H9 (cell line): ENCODE measurements at regions not wholly inside any gene's neighbourhood (a gene's known extent, or its start where the extent isn't known, plus 50 kb on each side); places are given as distances from the start of the nearest gene placed in this dataset.

Experiments
- DNase-seq: peaks from one replicate; pipeline ENCODE4 v3.0.0-alpha.2; 2017
- H2AFZ ChIP-seq: one replicate; pipeline ENCODE4 v1.6.1; 2013; ENCODE audit warnings: mild to moderate bottlenecking, low read length, control low read depth, moderate library complexity
- H2AK5ac ChIP-seq: 2 replicates; pipeline ENCODE4 v1.6.1; 2013; ENCODE audit warnings: low read length, control low read depth, mixed read lengths; ENCODE audit not compliant: insufficient read length
- H2BK120ac ChIP-seq: one replicate; pipeline ENCODE4 v1.6.1; 2013; ENCODE audit warnings: low read depth, mild to moderate bottlenecking, low read length, control low read depth, inconsistent platforms; ENCODE audit not compliant: poor library complexity, severe bottlenecking
- H2BK12ac ChIP-seq: 2 replicates; pipeline ENCODE4 v1.6.1; 2013; ENCODE audit warnings: low read length, control low read depth, mixed read lengths, low read depth; ENCODE audit not compliant: insufficient read length
- H2BK15ac ChIP-seq: 2 replicates; pipeline ENCODE4 v1.6.1; 2013; ENCODE audit warnings: low read depth, low read length, control low read depth
- H2BK20ac ChIP-seq: one replicate; pipeline ENCODE4 v1.6.1; 2013; ENCODE audit warnings: low read depth, mild to moderate bottlenecking, low read length, control low read depth, inconsistent platforms; ENCODE audit not compliant: poor library complexity, severe bottlenecking
- H2BK5ac ChIP-seq: 2 replicates; pipeline ENCODE4 v1.6.1; 2013; ENCODE audit warnings: low read length, control low read depth, mixed read lengths; ENCODE audit not compliant: insufficient read length
- H3K14ac ChIP-seq: 2 replicates; pipeline ENCODE4 v1.6.1; 2013; ENCODE audit warnings: low read length, control low read depth; ENCODE audit not compliant: insufficient read depth
- H3K18ac ChIP-seq: 2 replicates; pipeline ENCODE4 v1.6.1; 2013; ENCODE audit warnings: low read depth, mild to moderate bottlenecking, mixed read lengths, low read length, control low read depth; ENCODE audit not compliant: insufficient read length
- H3K23ac ChIP-seq: 2 replicates; pipeline ENCODE4 v1.6.1; 2013; ENCODE audit warnings: low read length, control low read depth, mixed read lengths, low read depth; ENCODE audit not compliant: insufficient read length
- H3K23me2 ChIP-seq: 2 replicates; pipeline ENCODE4 v1.6.1; 2013; ENCODE audit warnings: low read depth, mild to moderate bottlenecking, mixed read lengths, low read length, control low read depth; ENCODE audit not compliant: insufficient read length, poor library complexity, severe bottlenecking
- H3K27ac ChIP-seq: 2 replicates; pipeline ENCODE4 v1.5.1; 2013; ENCODE audit warnings: low read length, control low read depth, mixed read lengths, low read depth; ENCODE audit not compliant: insufficient read length
- H3K27me3 ChIP-seq: 2 replicates; pipeline ENCODE4 v1.6.1; 2013; ENCODE audit warnings: low read length, control low read depth, inconsistent platforms; ENCODE audit not compliant: insufficient read depth
- H3K4ac ChIP-seq: 2 replicates; pipeline ENCODE4 v1.6.1; 2013; ENCODE audit warnings: low read depth, mild to moderate bottlenecking, control low read depth, inconsistent platforms, low read length, moderate library complexity
- H3K4me1 ChIP-seq: 2 replicates; pipeline ENCODE4 v1.6.1; 2013; ENCODE audit warnings: low read length, control low read depth, inconsistent platforms; ENCODE audit not compliant: insufficient read depth
- H3K4me2 ChIP-seq: 2 replicates; pipeline ENCODE4 v1.6.1; 2013; ENCODE audit warnings: low read length, control low read depth, mixed read lengths; ENCODE audit not compliant: insufficient read length, insufficient read depth
- H3K56ac ChIP-seq: 2 replicates; pipeline ENCODE4 v1.6.1; 2013; ENCODE audit warnings: low read depth, mild to moderate bottlenecking, mixed read lengths, low read length, control low read depth; ENCODE audit not compliant: insufficient read length
- H3K79me1 ChIP-seq: 2 replicates; pipeline ENCODE4 v1.6.1; 2013; ENCODE audit warnings: low read depth, mild to moderate bottlenecking, moderate library complexity, low read length, control low read depth, inconsistent platforms; ENCODE audit not compliant: insufficient read depth, poor library complexity, severe bottlenecking
- H3K79me2 ChIP-seq: 2 replicates; pipeline ENCODE4 v1.6.1; 2013; ENCODE audit warnings: low read length, control low read depth, inconsistent platforms; ENCODE audit not compliant: insufficient read depth
- H3K9ac ChIP-seq: 2 replicates; pipeline ENCODE4 v1.6.1; 2013; ENCODE audit warnings: low read length, control low read depth, mixed read lengths; ENCODE audit not compliant: insufficient read length; ENCODE audit errors: extremely low read depth
- H3K9me3 ChIP-seq: one replicate; pipeline ENCODE4 v1.6.1; 2013; ENCODE audit warnings: low read depth, low read length, inconsistent platforms; ENCODE audit not compliant: control insufficient read depth
- H3T11ph ChIP-seq: one replicate; pipeline ENCODE4 v1.6.1; 2013; ENCODE audit warnings: mild to moderate bottlenecking, low read length, control low read depth, inconsistent platforms
- H4K20me1 ChIP-seq: one replicate; pipeline ENCODE4 v1.6.1; 2013; ENCODE audit not compliant: control insufficient read depth, insufficient read length, insufficient read depth
- H4K5ac ChIP-seq: 2 replicates; pipeline ENCODE4 v1.6.1; 2013; ENCODE audit warnings: low read depth, mild to moderate bottlenecking, mixed read lengths, low read length, control low read depth; ENCODE audit not compliant: insufficient read length
- H4K8ac ChIP-seq: replicated peaks from 2 replicates; pipeline ENCODE4 v1.6.1; 2013; ENCODE audit warnings: low read length, control low read depth, mixed read lengths, low read depth; ENCODE audit not compliant: insufficient read length
- H4K91ac ChIP-seq: 2 replicates; pipeline ENCODE4 v1.6.1; 2013; ENCODE audit warnings: low read depth, mild to moderate bottlenecking, moderate library complexity, mixed read lengths, low read length, control low read depth; ENCODE audit not compliant: insufficient read length
- H3K27ac Mint-ChIP-seq, 3 experiments: 2 replicates in 2 of 3; 3 replicates in 1 of 3; pipeline ENCODE4 v1.8.0; 2020 to 2021; ENCODE audit warnings: mixed read lengths in 3 of 3, mild to moderate bottlenecking in 1 of 3, moderate library complexity in 1 of 3
- H3K27me3 Mint-ChIP-seq: 2 replicates; pipeline ENCODE4 v1.8.0; 2021; ENCODE audit warnings: low read depth, mild to moderate bottlenecking, moderate library complexity, mixed read lengths
- H3K36me3 Mint-ChIP-seq, 3 experiments: 2 replicates in 2 of 3; 3 replicates in 1 of 3; pipeline ENCODE4 v1.8.0; 2020 to 2021; ENCODE audit warnings: low read depth in 3 of 3, mixed read lengths in 3 of 3; ENCODE audit not compliant: insufficient read depth in 1 of 3
- H3K4me1 Mint-ChIP-seq, 2 experiments: 2 replicates each; pipeline ENCODE4 v1.8.0; 2020; ENCODE audit warnings: mixed read lengths in 2 of 2
- H3K4me3 Mint-ChIP-seq, 2 experiments: 2 replicates in 1 of 2; 3 replicates in 1 of 2; pipeline ENCODE4 v1.8.0; 2020 to 2021; ENCODE audit warnings: mild to moderate bottlenecking in 2 of 2, mixed read lengths in 2 of 2, moderate library complexity in 1 of 2
- H3K9me3 Mint-ChIP-seq, 2 experiments: 2 replicates in 1 of 2; 3 replicates in 1 of 2; pipeline ENCODE4 v1.8.0; 2020; ENCODE audit warnings: mild to moderate bottlenecking in 2 of 2, mixed read lengths in 2 of 2, moderate library complexity in 1 of 2
- CTCF ChIP-seq: fragments of 200-600 bp; sonication (generic); conservative IDR thresholded peaks from 3 replicates; pipeline ENCODE4 v1.8.0; 2021; ENCODE audit warnings: antibody characterized with exemption, mild to moderate bottlenecking
- WGBS: extraction: QIAGEN DNeasy Blood & Tissue Kit; methylation state at CpG from one replicate; pipeline ENCODE4 v1.1.7; 2013; ENCODE audit warnings: missing lambda C conversion rate, low lambda C conversion rate, mixed read lengths; ENCODE audit not compliant: insufficient read length; ENCODE audit errors: extremely low coverage; 5-methylcytosine and 5-hydroxymethylcytosine counted together

GRCh38 chr6:4485735-4486134 lies 290.5 kb upstream of the CDYL start:
- Mint-ChIP-seq H3K27ac (no peak overlapping the region), H3K36me3 (peaks cover 27 to 43% (median 27%) of the 10 kb centered on the region in 3 experiments), H3K4me3 (no peak overlapping the region; a peak in 1 of 5 replicates), H3K4me1 (peaks cover 37 to 41% of the 10 kb centered on the region in 2 experiments), H3K9me3 (peaks cover 24 to 35% of the 10 kb centered on the region in 2 experiments), H3K27me3 (peaks cover 18% of the 10 kb centered on the region)
- no peak overlapping the region for H3K27ac ChIP-seq
- no peak overlapping the region for H3T11ph ChIP-seq
- no peak overlapping the region for H3K14ac ChIP-seq
- no peaks in the 10 kb centered on the region for H4K20me1 ChIP-seq
- TF ChIP-seq CTCF = no peak
- H2BK20ac ChIP-seq = no peak overlapping the region
- no peak overlapping the region for H2BK5ac ChIP-seq
- no peaks in the 10 kb centered on the region for H3K23me2 ChIP-seq
- H3K4me2 ChIP-seq = no peak overlapping the region
- no peak overlapping the region for H4K91ac ChIP-seq
- H2AK5ac ChIP-seq = no peak overlapping the region
- no peak for DNase-seq
- H2AFZ ChIP-seq = no peak overlapping the region
- H3K4ac ChIP-seq = no peak overlapping the region
- H2BK120ac ChIP-seq = no peak overlapping the region
- no peaks in the 10 kb centered on the region for H3K79me2 ChIP-seq
- no peaks in the 10 kb centered on the region for H3K79me1 ChIP-seq
- no peak overlapping the region for H3K23ac ChIP-seq
- H4K8ac ChIP-seq = no peak overlapping the region
- peaks cover 14% of the 10 kb centered on the region for H3K4me1 ChIP-seq
- H3K56ac ChIP-seq = no peak overlapping the region
- H2BK12ac ChIP-seq = no peak overlapping the region
- WGBS = no CpG with 5 or more reads among the region's 5 CpGs
- H2BK15ac ChIP-seq = no peak overlapping the region
- H3K27me3 ChIP-seq = peaks cover 2% of the 10 kb centered on the region; the same call in 1 of the 2 replicates
- H3K9me3 ChIP-seq = no peaks in the 10 kb centered on the region
- no peak overlapping the region for H3K9ac ChIP-seq
- no peak overlapping the region for H4K5ac ChIP-seq
- no peak overlapping the region for H3K18ac ChIP-seq
